ENCODE measurements at regions not wholly inside any gene's neighbourhood (a gene's known extent, or its start where the extent isn't known, plus 50 kb on each side); places are given as distances from the start of the nearest gene placed in this dataset.

DNA sequence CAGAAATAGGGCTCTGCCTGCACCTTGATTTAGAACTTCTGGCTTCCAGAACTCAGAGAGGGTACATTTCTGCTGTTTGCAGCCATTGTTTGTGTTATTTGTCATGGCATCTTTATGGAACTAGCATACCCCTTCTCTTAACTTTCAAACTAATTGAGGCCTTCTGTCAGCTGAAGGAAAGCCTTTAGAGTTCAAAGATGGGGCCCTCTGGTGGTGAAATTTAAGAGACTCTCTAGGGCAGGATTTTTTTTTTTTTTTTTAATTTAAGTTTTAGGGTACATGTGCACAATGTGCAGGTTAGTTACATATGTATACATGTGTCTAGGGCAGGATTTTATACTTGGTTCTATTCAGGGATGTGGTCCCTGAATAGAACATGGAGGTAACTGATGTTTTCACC lies 260.6 kb upstream of the LINC00305 start:
- no peak for ATAC-seq

DNA sequence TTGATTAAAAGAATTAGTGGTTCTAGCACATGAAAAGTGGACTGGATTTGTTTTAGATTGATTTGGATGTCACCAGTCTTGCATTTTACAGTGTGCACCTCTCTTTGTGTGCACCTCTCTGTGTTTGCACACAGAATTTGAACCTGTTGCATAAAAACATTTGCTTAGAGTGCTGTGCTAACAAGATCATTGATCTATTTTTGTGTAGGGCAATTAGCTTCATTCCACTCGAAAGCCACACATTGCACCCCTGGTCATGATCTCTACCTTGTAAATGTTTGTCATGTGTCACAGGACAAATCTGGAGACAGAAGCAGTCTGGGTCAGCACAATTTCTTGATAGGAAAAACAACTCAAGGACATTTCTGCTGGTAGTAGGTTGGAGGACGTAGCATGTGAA lies 258.7 kb upstream of the LINC00305 start:
- no peak for TF ChIP-seq SNAI2 (CRISPR knock-in tag; IDR thresholded peaks at IDR 0.05)
- no peak for TF ChIP-seq ZFP30 (CRISPR knock-in tag; IDR thresholded peaks at IDR 0.05)
- ATAC-seq = no peak

More for the DNA sequence above, 260.6 kb upstream of the LINC00305 start:
- TF ChIP-seq, protein P1, sequence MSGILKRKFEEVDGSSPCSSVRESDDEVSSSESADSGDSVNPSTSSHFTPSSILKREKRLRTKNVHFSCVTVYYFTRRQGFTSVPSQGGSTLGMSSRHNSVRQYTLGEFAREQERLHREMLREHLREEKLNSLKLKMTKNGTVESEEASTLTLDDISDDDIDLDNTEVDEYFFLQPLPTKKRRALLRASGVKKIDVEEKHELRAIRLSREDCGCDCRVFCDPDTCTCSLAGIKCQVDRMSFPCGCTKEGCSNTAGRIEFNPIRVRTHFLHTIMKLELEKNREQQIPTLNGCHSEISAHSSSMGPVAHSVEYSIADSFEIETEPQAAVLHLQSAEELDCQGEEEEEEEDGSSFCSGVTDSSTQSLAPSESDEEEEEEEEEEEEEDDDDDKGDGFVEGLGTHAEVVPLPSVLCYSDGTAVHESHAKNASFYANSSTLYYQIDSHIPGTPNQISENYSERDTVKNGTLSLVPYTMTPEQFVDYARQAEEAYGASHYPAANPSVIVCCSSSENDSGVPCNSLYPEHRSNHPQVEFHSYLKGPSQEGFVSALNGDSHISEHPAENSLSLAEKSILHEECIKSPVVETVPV (CRISPR knock-in tag; IDR thresholded peaks at IDR 0.05) = no peak
- TF ChIP-seq ZC3H10 (CRISPR knock-in tag; IDR thresholded peaks at IDR 0.05) = no peak
- no peak for TF ChIP-seq OSR1 (CRISPR knock-in tag; IDR thresholded peaks at IDR 0.05)
- TF ChIP-seq, protein P2, sequence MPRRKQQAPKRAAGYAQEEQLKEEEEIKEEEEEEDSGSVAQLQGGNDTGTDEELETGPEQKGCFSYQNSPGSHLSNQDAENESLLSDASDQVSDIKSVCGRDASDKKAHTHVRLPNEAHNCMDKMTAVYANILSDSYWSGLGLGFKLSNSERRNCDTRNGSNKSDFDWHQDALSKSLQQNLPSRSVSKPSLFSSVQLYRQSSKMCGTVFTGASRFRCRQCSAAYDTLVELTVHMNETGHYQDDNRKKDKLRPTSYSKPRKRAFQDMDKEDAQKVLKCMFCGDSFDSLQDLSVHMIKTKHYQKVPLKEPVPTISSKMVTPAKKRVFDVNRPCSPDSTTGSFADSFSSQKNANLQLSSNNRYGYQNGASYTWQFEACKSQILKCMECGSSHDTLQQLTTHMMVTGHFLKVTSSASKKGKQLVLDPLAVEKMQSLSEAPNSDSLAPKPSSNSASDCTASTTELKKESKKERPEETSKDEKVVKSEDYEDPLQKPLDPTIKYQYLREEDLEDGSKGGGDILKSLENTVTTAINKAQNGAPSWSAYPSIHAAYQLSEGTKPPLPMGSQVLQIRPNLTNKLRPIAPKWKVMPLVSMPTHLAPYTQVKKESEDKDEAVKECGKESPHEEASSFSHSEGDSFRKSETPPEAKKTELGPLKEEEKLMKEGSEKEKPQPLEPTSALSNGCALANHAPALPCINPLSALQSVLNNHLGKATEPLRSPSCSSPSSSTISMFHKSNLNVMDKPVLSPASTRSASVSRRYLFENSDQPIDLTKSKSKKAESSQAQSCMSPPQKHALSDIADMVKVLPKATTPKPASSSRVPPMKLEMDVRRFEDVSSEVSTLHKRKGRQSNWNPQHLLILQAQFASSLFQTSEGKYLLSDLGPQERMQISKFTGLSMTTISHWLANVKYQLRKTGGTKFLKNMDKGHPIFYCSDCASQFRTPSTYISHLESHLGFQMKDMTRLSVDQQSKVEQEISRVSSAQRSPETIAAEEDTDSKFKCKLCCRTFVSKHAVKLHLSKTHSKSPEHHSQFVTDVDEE (CRISPR knock-in tag; IDR thresholded peaks at IDR 0.05) = no peak
- no peak for TF ChIP-seq BACH2 (CRISPR knock-in tag; IDR thresholded peaks at IDR 0.05; ENCODE audit: borderline replicate concordance)
- TF ChIP-seq ZFP3 (CRISPR knock-in tag; IDR thresholded peaks at IDR 0.05) = no peak
- TF ChIP-seq, protein P3, sequence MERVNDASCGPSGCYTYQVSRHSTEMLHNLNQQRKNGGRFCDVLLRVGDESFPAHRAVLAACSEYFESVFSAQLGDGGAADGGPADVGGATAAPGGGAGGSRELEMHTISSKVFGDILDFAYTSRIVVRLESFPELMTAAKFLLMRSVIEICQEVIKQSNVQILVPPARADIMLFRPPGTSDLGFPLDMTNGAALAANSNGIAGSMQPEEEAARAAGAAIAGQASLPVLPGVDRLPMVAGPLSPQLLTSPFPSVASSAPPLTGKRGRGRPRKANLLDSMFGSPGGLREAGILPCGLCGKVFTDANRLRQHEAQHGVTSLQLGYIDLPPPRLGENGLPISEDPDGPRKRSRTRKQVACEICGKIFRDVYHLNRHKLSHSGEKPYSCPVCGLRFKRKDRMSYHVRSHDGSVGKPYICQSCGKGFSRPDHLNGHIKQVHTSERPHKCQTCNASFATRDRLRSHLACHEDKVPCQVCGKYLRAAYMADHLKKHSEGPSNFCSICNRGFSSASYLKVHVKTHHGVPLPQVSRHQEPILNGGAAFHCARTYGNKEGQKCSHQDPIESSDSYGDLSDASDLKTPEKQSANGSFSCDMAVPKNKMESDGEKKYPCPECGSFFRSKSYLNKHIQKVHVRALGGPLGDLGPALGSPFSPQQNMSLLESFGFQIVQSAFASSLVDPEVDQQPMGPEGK (CRISPR knock-in tag; IDR thresholded peaks at IDR 0.05; ENCODE audit: borderline replicate concordance) = no peak
- no peak for TF ChIP-seq ZNF8 (CRISPR knock-in tag; IDR thresholded peaks at IDR 0.05)
- TF ChIP-seq ISL1 (CRISPR knock-in tag; IDR thresholded peaks at IDR 0.05) = no peak
- no peak for TF ChIP-seq ARNTL (CRISPR knock-in tag; IDR thresholded peaks at IDR 0.05; ENCODE audit: borderline replicate concordance, low read depth)
- TF ChIP-seq GLIS3 (CRISPR knock-in tag; IDR thresholded peaks at IDR 0.05) = no peak
- no peak for TF ChIP-seq ZNF565 (CRISPR knock-in tag; conservative IDR thresholded peaks at IDR 0.05; ENCODE audit: low read depth)
- no peak for TF ChIP-seq TOX (CRISPR knock-in tag; IDR thresholded peaks at IDR 0.05; ENCODE audit: borderline replicate concordance)
- no peak for TF ChIP-seq ESRRG (CRISPR knock-in tag; IDR thresholded peaks at IDR 0.05)
- TF ChIP-seq SNAI2 (CRISPR knock-in tag; IDR thresholded peaks at IDR 0.05) = no peak
- TF ChIP-seq ZFP30 (CRISPR knock-in tag; IDR thresholded peaks at IDR 0.05) = no peak
- no peak for TF ChIP-seq RARB (CRISPR knock-in tag; IDR thresholded peaks at IDR 0.05)
- no peak for TF ChIP-seq PPARA (CRISPR knock-in tag; IDR thresholded peaks at IDR 0.05; ENCODE audit: borderline replicate concordance)

DNA sequence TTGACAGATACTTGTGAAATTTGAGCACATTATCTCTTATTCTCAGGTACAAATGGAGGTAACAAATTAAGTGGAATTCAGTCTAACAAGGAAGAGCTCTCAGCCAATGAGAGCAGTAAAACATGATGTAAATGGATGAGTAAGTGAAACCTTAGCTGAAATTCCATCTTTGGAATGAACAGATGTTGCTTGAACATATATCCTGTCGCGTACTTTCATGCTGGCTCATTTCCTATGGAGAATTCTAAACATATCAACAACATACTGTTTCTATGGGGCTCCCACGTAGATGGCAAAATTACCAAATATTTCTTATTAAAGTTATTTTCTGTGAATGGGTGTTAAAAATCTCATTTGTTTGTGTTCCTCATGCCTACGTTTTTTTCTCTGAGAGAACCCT lies 256.3 kb upstream of the LINC00305 start:
- TF ChIP-seq PPARA (CRISPR knock-in tag; IDR thresholded peaks at IDR 0.05; ENCODE audit: borderline replicate concordance) = no peak
- no peak for ATAC-seq

DNA sequence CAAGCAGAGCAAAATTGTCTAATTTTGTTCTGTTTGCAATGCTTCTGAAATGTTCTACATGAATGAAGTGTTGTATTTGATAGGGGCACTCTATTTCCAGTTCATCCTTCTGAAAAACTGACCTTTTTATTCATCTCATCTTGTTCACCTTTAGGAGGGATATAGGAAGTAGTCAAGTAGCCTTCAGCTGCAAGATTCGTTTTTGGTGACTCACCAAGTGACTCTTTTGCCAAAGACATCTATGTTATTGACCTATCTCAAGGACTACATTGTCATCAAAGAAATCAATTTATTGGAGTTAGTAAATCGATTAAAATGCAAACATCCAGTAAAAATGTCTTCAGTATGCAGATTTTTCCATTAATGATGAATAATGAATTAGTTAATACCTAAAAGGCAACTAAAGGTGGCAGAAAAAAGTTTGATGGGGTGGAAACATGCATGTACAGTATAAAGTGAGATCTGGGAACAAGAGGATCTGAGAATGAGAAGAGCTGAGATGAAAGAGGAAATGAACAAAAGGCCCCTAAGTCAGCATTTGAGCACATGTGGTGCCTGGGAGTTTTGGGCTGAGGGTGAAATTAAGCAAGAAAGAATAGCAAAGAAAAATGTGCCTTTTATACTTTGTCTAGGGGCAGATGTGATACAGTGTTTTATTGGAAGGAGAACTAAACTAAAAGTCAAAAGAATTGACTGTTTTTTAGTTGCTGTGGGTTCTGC lies 255.1 kb upstream of the LINC00305 start:
- no peak for ATAC-seq
- no peak for TF ChIP-seq ZFP30 (CRISPR knock-in tag; IDR thresholded peaks at IDR 0.05)
- no peak for TF ChIP-seq ZC3H10 (CRISPR knock-in tag; IDR thresholded peaks at IDR 0.05)
- TF ChIP-seq PPARA (CRISPR knock-in tag; IDR thresholded peaks at IDR 0.05; ENCODE audit: borderline replicate concordance) = no peak
- no peak for TF ChIP-seq ESRRG (CRISPR knock-in tag; IDR thresholded peaks at IDR 0.05)
- TF ChIP-seq, protein P4, sequence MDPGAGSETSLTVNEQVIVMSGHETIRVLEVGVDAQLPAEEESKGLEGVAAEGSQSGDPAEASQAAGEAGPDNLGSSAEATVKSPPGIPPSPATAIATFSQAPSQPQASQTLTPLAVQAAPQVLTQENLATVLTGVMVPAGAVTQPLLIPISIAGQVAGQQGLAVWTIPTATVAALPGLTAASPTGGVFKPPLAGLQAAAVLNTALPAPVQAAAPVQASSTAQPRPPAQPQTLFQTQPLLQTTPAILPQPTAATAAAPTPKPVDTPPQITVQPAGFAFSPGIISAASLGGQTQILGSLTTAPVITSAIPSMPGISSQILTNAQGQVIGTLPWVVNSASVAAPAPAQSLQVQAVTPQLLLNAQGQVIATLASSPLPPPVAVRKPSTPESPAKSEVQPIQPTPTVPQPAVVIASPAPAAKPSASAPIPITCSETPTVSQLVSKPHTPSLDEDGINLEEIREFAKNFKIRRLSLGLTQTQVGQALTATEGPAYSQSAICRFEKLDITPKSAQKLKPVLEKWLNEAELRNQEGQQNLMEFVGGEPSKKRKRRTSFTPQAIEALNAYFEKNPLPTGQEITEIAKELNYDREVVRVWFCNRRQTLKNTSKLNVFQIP (CRISPR knock-in tag; IDR thresholded peaks at IDR 0.05; ENCODE audit: borderline replicate concordance, low read depth) = no peak
- no peak for TF ChIP-seq CSDC2 (CRISPR knock-in tag; IDR thresholded peaks at IDR 0.05)
- TF ChIP-seq ARNTL (CRISPR knock-in tag; IDR thresholded peaks at IDR 0.05; ENCODE audit: borderline replicate concordance, low read depth) = no peak
- TF ChIP-seq OSR1 (CRISPR knock-in tag; IDR thresholded peaks at IDR 0.05) = no peak
- TF ChIP-seq, protein P1 (CRISPR knock-in tag; IDR thresholded peaks at IDR 0.05) = no peak
- TF ChIP-seq, protein P3 (CRISPR knock-in tag; IDR thresholded peaks at IDR 0.05; ENCODE audit: borderline replicate concordance) = no peak
- TF ChIP-seq BACH2 (CRISPR knock-in tag; IDR thresholded peaks at IDR 0.05; ENCODE audit: borderline replicate concordance) = no peak
- no peak for TF ChIP-seq TOX (CRISPR knock-in tag; IDR thresholded peaks at IDR 0.05; ENCODE audit: borderline replicate concordance)
- TF ChIP-seq TCF4 (CRISPR knock-in tag; IDR thresholded peaks at IDR 0.05; ENCODE audit: borderline replicate concordance) = no peak
- no peak for TF ChIP-seq ZFP3 (CRISPR knock-in tag; IDR thresholded peaks at IDR 0.05)
- no peak for TF ChIP-seq ZNF8 (CRISPR knock-in tag; IDR thresholded peaks at IDR 0.05)
- TF ChIP-seq ZNF565 (CRISPR knock-in tag; conservative IDR thresholded peaks at IDR 0.05; ENCODE audit: low read depth) = no peak
